ENCODE measurements at regions not wholly inside any gene's neighbourhood (a gene's known extent, or its start where the extent isn't known, plus 50 kb on each side); places are given as distances from the start of the nearest gene placed in this dataset.

- TF ChIP-seq NFIC (IDR thresholded peaks at IDR 0.05), result no peak
- TF ChIP-seq CEBPB (IDR thresholded peaks at IDR 0.05), result no peak
Measured at GRCh38 chr9:88775559-88775958, 215.7 kb upstream of the S1PR3 start.
